Astrocyte of the hippocampus (primary cell): ENCODE measurements at regions not wholly inside any gene's neighbourhood (a gene's known extent, or its start where the extent isn't known, plus 50 kb on each side); places are given as distances from the start of the nearest gene placed in this dataset.

Experiments used
- DNase-seq: peaks from one replicate; pipeline ENCODE4 v3.0.0; 2011; ENCODE audit warnings: low read depth, low spot score

DNA sequence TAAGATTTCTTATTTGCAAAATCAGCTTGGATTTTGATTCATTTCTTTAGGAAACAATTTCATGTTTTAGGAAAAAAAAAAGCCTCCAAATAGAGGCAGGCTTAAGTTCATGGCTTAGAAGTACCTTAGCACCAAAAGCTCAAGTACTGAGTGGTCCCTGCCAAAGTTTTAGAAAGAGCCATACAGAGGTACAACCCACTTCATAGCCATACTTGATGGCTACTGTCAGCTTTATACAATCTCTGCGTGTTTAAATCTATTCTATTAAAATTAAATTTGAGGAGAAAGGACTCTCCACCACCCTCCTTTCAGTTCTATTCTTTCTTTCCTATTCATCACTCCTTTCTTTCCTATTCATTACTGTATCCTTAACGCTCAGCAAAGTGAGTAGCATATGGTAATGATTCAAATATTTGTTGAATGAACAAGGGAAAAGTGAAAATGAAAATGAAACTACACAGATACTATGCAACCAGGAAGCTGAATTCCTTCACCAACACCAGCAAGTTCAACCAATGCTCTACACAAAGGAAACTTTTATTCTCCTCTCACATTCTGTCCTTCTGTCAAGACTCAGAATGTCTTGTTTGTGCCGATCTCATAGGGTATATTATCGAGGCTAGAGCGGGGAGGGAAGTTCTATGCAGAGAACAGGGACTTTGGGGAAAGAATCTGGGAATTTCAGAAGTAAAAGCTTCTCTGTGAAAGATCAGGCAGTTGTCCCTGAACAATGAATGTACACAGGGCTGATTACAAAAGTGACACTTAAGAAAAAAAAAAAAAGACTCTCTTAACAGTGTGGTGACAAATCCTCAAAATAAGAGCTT lies 138.6 kb upstream of the SPEF2 start:
- peak; percentile 60 for DNase-seq

GRCh38 chr5:35477911-35478310 lies 139.8 kb upstream of the SPEF2 start:
- DNase-seq = no peak

GRCh38 chr5:35477321-35477720 lies 140.3 kb upstream of the SPEF2 start:
- DNase-seq = no peak

- no peak for DNase-seq
Observed at GRCh38 chr5:35476797-35477196, 140.9 kb upstream of the SPEF2 start.

- DNase-seq = no peak
Observed at GRCh38 chr5:35476036-35476435, 141.6 kb upstream of the SPEF2 start.

- no peak for DNase-seq
Observed at GRCh38 chr5:35473589-35473988, 144.1 kb upstream of the SPEF2 start.

- DNase-seq = peak; percentile 51
Observed at GRCh38 chr5:35470866-35471265, 146.8 kb upstream of the SPEF2 start.

GRCh38 chr5:35468811-35469210 lies 148.9 kb upstream of the SPEF2 start:
- DNase-seq = no peak

DNA sequence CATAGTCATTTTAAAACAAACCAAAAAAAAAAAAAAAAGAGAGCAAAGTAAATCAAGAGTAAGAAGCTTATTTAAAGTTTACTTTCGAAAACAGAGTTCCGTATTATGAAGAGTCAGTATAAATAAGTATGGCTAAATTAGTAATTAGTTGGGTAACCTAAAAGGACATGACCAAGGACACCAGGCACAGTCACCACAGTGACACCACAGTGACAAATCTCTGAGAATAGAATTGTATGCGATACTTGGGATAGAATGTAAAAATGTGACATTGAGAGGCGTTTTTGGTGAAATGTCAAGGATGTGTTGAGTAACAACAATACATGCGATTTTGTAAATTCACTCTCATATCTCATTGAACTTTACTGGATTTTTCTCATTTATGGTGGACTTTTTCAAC lies 150.9 kb upstream of the SPEF2 start:
- DNase-seq = no peak

- DNase-seq = no peak
Observed at GRCh38 chr5:35464757-35465156, 152.9 kb upstream of the SPEF2 start.

- no peak for DNase-seq
Observed at GRCh38 chr5:35461530-35461929, 156.1 kb upstream of the SPEF2 start.

GRCh38 chr5:35458824-35459207 lies 158.8 kb upstream of the SPEF2 start:
- peak; percentile 53 for DNase-seq

DNA sequence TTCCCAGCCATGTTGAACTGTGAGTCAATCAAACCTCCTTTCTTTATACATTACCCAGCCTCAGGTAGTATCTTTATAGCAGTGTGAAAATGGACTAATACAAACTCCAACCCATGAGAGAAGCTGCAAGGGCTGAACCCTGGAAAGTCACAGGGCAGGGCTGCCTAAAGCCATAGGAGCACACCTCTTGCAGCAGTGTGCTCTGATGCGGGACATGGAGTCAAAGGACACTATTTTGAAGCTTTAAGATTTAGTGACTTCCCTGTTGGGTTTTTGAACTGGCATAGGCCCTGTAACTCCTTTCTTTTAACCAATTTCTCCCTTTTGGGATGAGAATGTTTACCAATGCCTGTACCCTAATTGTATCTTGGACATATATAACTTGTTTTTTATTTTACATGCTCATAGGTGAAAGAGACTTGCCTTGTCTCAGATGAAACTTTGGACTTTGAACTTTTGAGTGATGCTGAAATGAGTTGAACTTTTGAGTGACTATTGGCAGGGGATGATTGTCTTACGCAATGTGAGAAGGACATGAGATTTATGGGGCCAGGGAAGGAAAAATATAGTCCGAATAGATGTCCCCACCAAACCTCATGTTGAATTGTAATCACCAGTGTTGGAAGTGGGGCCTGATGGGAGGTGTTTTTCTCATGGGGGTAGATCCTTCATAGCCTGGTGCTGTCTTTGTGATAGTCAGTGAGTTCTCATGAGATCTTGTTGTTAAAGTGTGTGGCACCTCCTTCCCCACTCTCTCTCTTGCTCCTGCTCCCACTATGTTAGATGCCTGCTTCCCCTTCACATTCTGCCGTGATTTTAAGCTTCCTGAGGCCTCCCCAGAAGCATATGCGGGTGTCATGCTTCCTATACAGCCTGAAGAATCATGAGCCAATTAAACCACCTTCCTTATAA lies 159.5 kb upstream of the SPEF2 start:
- no peak for DNase-seq

- no peak for DNase-seq
Observed at GRCh38 chr5:35456506-35456905, 161.2 kb upstream of the SPEF2 start.

DNA sequence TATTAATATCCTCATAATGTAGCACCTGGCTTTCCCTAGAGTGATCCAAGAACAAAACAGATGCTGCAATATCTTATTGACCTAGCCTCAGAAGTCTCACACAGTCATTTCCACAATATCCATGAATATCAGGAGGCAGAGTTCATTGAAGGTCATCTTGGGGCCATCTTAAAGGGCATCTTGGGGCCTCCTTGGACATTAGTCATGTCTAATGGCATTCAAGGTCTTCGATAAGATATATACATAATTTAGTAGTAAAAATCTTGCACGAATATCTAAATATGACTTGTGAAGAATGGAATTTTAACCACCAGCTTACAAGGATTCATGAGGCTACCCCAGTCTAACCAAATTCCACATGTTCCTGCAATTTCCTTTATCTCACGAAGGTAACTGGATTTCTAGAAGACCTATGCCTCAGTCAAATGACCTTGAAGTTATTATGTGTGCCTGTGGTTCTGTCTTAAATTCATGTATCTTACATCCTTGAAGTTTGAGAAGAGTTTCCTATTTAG lies 163.6 kb upstream of the SPEF2 start:
- no peak for DNase-seq

DNA sequence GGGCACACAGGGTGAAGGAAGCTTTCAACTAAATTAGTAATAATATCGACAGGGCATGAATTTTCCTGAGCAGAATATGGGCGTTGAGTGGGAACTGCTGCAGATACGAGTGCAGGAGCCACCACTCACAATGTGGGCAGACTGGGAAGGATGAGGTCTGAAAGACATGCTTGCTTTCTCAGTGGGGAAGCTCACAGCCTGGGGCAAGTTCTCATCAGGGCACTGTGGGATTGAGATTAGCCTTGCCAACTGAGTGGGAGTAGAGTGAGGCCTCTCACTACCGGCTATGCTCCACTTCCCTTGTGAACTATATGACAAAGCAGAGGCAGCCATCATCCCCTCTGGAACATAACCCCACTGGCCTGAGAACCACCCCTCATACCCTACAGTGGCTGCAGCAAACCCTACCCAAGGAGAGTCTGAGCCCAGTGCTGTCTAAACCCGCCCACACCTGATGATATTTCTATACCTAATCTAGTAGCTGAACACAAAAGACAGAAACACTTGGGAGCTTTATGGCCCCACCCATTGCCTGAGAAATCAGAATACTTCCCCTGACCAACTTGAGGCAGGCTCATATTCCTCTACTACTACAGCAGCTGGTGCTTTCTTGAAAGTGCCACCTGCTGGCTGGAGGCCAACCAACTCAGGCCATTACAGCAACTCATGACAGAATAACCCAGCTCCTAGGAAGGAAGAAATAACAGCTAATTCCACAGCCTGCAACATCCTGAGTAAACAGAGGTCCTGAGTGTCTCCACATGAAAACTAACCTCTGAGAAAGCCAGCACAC lies 173.7 kb upstream of the SPEF2 start:
- DNase-seq = no peak

GRCh38 chr5:35442885-35443639 lies 174.6 kb upstream of the SPEF2 start:
- peak; percentile 58 for DNase-seq

DNA sequence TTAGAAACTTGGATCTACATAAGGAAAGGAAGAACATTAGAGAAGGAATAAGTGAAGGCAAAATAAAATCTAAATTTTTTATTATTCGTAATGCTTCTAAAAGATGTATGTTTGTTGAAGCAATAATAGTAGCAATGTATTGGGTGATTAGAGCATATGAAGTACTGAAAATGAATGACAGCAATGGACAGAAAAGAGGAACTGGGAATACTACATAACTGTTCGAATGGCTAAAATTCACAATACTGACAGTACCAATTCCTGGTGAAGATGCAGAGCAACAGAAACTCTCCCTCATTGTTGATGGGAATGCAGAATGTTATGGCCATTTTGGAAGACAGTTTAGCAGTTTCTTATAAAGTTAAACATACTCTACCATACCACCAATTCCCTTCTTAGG lies 177.3 kb upstream of the SPEF2 start:
- no peak for DNase-seq

DNA sequence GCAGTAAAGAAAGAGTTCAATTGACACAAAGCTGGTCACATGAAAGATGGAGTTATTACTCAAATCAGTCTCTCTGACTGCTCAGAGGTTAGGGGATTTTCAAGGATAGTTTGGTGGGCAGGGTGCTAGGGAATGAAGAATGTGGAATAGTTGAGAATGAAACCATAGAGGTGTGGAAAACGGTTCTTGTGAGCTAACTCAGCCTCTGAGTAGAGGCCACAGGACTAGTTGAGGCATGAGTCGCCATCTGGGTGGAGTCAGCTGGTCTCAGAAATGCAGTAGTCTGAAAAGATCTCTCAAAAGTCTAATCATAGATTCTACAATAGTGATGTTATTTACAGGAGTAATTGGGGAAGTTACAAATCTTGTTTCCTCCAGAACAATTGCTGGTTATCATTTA lies 178.9 kb upstream of the SPEF2 start:
- DNase-seq = peak; percentile 36

DNA sequence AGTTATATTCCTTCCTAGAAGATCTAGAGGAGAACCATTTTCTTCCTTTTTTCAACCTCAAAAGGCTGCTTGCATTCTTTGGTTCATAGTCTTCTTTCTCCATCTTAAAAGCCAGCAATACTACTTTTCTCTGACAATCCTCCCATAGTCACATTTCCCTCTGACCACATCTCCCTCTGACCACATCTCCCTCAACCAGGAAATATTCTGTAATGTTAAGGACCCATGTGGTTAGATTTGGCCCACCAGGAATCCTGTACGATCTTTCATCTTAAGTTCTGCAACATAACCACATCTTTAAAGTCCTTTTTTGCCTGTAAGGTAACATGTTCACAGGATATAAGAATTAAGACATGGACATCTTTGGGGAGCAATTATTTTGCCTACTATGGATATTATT lies 179.4 kb upstream of the SPEF2 start:
- peak; percentile 29 for DNase-seq
